HEK293T (cell line): ENCODE measurements at regions not wholly inside any gene's neighbourhood (a gene's known extent, or its start where the extent isn't known, plus 50 kb on each side); places are given as distances from the start of the nearest gene placed in this dataset.

Experiments
- ARNT ChIP-seq: fragments of 450-650 bp; IDR thresholded peaks from 2 replicates; pipeline ENCODE4 v1.6.1; 2017; ENCODE audit warnings: mild to moderate bottlenecking
- BHLHE40 ChIP-seq: fragments of 450-650 bp; IDR thresholded peaks from 2 replicates; pipeline ENCODE4 v1.6.1; 2016; ENCODE audit warnings: mild to moderate bottlenecking, moderate library complexity, borderline replicate concordance
- CTBP1 ChIP-seq: fragments of 450-650 bp; IDR thresholded peaks from 2 replicates; pipeline ENCODE4 v1.6.1; 2016; ENCODE audit warnings: borderline replicate concordance
- ELF4 ChIP-seq: fragments of 450-650 bp; IDR thresholded peaks from 2 replicates; pipeline ENCODE4 v1.6.1; 2017; ENCODE audit warnings: antibody characterized with exemption
- FOXA1 ChIP-seq: fragments of 450-650 bp; IDR thresholded peaks from 2 replicates; pipeline ENCODE4 v1.6.1; 2016; ENCODE audit warnings: mild to moderate bottlenecking
- FOXM1 ChIP-seq: fragments of 450-650 bp; IDR thresholded peaks from 2 replicates; pipeline ENCODE4 v1.6.1; 2017; ENCODE audit warnings: mild to moderate bottlenecking, borderline replicate concordance
- HDGF ChIP-seq: fragments of 450-650 bp; IDR thresholded peaks from 2 replicates; pipeline ENCODE4 v1.6.1; 2017; ENCODE audit warnings: antibody characterized with exemption, borderline replicate concordance
- L3MBTL2 ChIP-seq: fragments of 450-650 bp; conservative IDR thresholded peaks from 2 replicates; pipeline ENCODE4 v1.6.1; 2016; ENCODE audit warnings: mild to moderate bottlenecking
- LEF1 ChIP-seq: fragments of 450-650 bp; IDR thresholded peaks from 2 replicates; pipeline ENCODE4 v1.6.1; 2017; ENCODE audit warnings: mild to moderate bottlenecking, borderline replicate concordance
- SP1 ChIP-seq: fragments of 450-650 bp; IDR thresholded peaks from 2 replicates; pipeline ENCODE4 v1.6.1; 2017
- SUZ12 ChIP-seq: fragments of 450-650 bp; IDR thresholded peaks from 2 replicates; pipeline ENCODE4 v1.6.1; 2016; ENCODE audit warnings: mild to moderate bottlenecking
- TARDBP ChIP-seq: fragments of 450-650 bp; IDR thresholded peaks from 2 replicates; pipeline ENCODE4 v1.6.1; 2016
- ZNF384 ChIP-seq: fragments of 450-650 bp; IDR thresholded peaks from 2 replicates; pipeline ENCODE4 v1.6.1; 2016
- TF ChIP-seq, protein P1 (sequence below): fragments of 450-650 bp; IDR thresholded peaks from 2 replicates; pipeline ENCODE4 v1.6.1; 2016

DNA sequence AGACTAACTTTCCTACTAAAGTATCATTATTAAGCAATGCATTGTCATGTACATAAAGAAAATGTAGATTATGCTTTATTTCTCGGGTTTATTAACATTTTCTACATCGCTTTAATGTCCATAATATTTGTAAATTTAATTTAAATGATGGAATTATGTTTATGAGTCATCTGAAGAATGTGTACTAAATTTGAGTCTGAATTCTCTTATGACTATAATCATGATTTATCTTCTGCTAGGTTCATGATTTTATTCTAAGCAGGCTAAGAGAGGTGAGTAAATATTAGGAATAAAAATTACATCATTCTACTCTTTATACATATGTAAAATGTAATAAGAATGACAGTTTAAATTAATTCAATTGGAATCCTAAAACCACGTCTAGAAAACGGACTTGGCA, 206.3 kb upstream of the NOL4 start:
- TF ChIP-seq ELF4: no peak
- no peak for TF ChIP-seq TARDBP
- no peak for TF ChIP-seq BHLHE40
- TF ChIP-seq L3MBTL2: no peak
- no peak for TF ChIP-seq SUZ12
- no peak for TF ChIP-seq SP1
- TF ChIP-seq ARNT: no peak
- TF ChIP-seq CTBP1: no peak
- no peak for TF ChIP-seq LEF1
- TF ChIP-seq HDGF: no peak
- no peak for TF ChIP-seq FOXM1
- TF ChIP-seq, protein P1, sequence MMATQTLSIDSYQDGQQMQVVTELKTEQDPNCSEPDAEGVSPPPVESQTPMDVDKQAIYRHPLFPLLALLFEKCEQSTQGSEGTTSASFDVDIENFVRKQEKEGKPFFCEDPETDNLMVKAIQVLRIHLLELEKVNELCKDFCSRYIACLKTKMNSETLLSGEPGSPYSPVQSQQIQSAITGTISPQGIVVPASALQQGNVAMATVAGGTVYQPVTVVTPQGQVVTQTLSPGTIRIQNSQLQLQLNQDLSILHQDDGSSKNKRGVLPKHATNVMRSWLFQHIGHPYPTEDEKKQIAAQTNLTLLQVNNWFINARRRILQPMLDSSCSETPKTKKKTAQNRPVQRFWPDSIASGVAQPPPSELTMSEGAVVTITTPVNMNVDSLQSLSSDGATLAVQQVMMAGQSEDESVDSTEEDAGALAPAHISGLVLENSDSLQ: no peak
- no peak for TF ChIP-seq FOXA1
- TF ChIP-seq ZNF384: no peak
